IMR-90 (cell line): ENCODE measurements at regions not wholly inside any gene's neighbourhood (a gene's known extent, or its start where the extent isn't known, plus 50 kb on each side); places are given as distances from the start of the nearest gene placed in this dataset.

Experiments
- ATAC-seq: fragments of 200-7000 bp; cut with Tn5 transposase; 2 replicates; pipeline ENCODE4 v1.9.1; 2020; ENCODE audit warnings: low read depth, mild to moderate bottlenecking, moderate library complexity
- BruUV-seq: library from RNA; stranded (reverse); fragments of 400-500 nt; replicated peaks from 2 replicates; lab custom pipeline; 2021; lab: Mats Ljungman, UMichigan
- CTCF ChIA-PET: fragments of 300-600 bp; formaldehyde crosslinking; extraction: SDS; loops from one replicate; lab custom pipeline; 2021; ENCODE audit warnings: antibody characterized with exemption; lab: Yijun Ruan, JAX
- POLR2A ChIA-PET: fragments of 300-600 bp; sonication (Branson Sonifier 250); formaldehyde crosslinking; loops from one replicate; lab custom pipeline; 2022; ENCODE audit warnings: antibody characterized with exemption; ENCODE audit not compliant: unreplicated experiment; lab: Charles Lee
- DNase-seq: peaks from one replicate; pipeline ENCODE4 v3.0.0; 2013
- H2AFZ ChIP-seq: replicated peaks from 2 replicates; pipeline ENCODE3; 2013; ENCODE audit warnings: low read length, mild to moderate bottlenecking; ENCODE audit not compliant: poor library complexity
- H2AK5ac ChIP-seq: 2 replicates; pipeline ENCODE4 v1.6.1; 2013; ENCODE audit warnings: low read depth, low read length, inconsistent platforms
- H2AK9ac ChIP-seq: replicated peaks from 2 replicates; pipeline ENCODE3; 2013; ENCODE audit warnings: mild to moderate bottlenecking, low read depth, low read length, moderate library complexity; ENCODE audit not compliant: poor library complexity
- H2BK120ac ChIP-seq: 2 replicates; pipeline ENCODE4 v1.6.1; 2013; ENCODE audit warnings: low read depth, low read length, inconsistent platforms
- H2BK15ac ChIP-seq: 3 replicates; pipeline ENCODE4 v1.6.1; 2013; ENCODE audit warnings: low read depth, low read length, inconsistent platforms
- H2BK20ac ChIP-seq: 2 replicates; pipeline ENCODE4 v1.6.1; 2013; ENCODE audit warnings: low read depth, mild to moderate bottlenecking, inconsistent platforms, low read length, moderate library complexity
- H2BK5ac ChIP-seq: 2 replicates; pipeline ENCODE4 v1.6.1; 2013; ENCODE audit warnings: mild to moderate bottlenecking, low read depth, low read length, inconsistent platforms; ENCODE audit not compliant: poor library complexity, severe bottlenecking
- H3K14ac ChIP-seq: replicated peaks from 2 replicates; pipeline ENCODE4 v1.6.1; 2013; ENCODE audit warnings: low read depth, low read length, inconsistent platforms
- H3K18ac ChIP-seq: 2 replicates; pipeline ENCODE4 v1.6.1; 2013; ENCODE audit warnings: low read depth, low read length, control low read depth
- H3K23ac ChIP-seq: 2 replicates; pipeline ENCODE4 v1.6.1; 2013; ENCODE audit warnings: low read depth, low read length, inconsistent platforms
- H3K27ac ChIP-seq: 2 replicates; pipeline ENCODE4 v1.5.1; 2013; ENCODE audit warnings: mild to moderate bottlenecking, control low read depth, low read length; ENCODE audit not compliant: insufficient read depth
- H3K27me3 ChIP-seq: 2 replicates; pipeline ENCODE4 v1.6.1; 2013; ENCODE audit warnings: low read length; ENCODE audit not compliant: control insufficient read depth, insufficient read depth
- H3K36me3 ChIP-seq: 2 replicates; pipeline ENCODE4 v1.6.1; 2013; ENCODE audit warnings: low read length, mixed read lengths; ENCODE audit not compliant: control insufficient read depth, insufficient read depth
- H3K4ac ChIP-seq: 2 replicates; pipeline ENCODE4 v1.6.1; 2013; ENCODE audit warnings: low read depth, low read length, inconsistent platforms
- H3K4me1 ChIP-seq: 2 replicates; pipeline ENCODE4 v1.6.1; 2013; ENCODE audit warnings: low read length, mixed read lengths; ENCODE audit not compliant: control insufficient read depth, insufficient read depth
- H3K4me2 ChIP-seq: 2 replicates; pipeline ENCODE4 v1.6.1; 2013; ENCODE audit warnings: low read depth, mild to moderate bottlenecking, control low read depth, low read length, moderate library complexity
- H3K4me3 ChIP-seq: 2 replicates; pipeline ENCODE4 v1.5.1; 2013; ENCODE audit warnings: low read depth, mild to moderate bottlenecking, control low read depth, low read length, moderate library complexity; ENCODE audit not compliant: insufficient read depth
- H3K56ac ChIP-seq: 2 replicates; pipeline ENCODE4 v1.6.1; 2013; ENCODE audit warnings: low read length, inconsistent platforms; ENCODE audit not compliant: insufficient read depth; ENCODE audit errors: extremely low read depth
- H3K79me1 ChIP-seq, 2 experiments: 2 replicates each; pipeline ENCODE4 v1.6.1; 2013; ENCODE audit warnings: low read length in 2 of 2, inconsistent platforms in 1 of 2, low read depth in 1 of 2
- H3K9ac ChIP-seq: 2 replicates; pipeline ENCODE4 v1.6.1; 2013; ENCODE audit warnings: low read depth, low read length, control low read depth
- H3K9me1 ChIP-seq: 2 replicates; pipeline ENCODE4 v1.6.1; 2013; ENCODE audit warnings: low read length, inconsistent platforms; ENCODE audit not compliant: insufficient read depth
- H3K9me3 ChIP-seq: 2 replicates; pipeline ENCODE4 v1.6.1; 2013; ENCODE audit warnings: low read length; ENCODE audit not compliant: control insufficient read depth, insufficient read depth
- H4K20me1 ChIP-seq: 2 replicates; pipeline ENCODE4 v1.6.1; 2013; ENCODE audit warnings: low read length, inconsistent platforms; ENCODE audit not compliant: insufficient read depth
- H4K5ac ChIP-seq: 2 replicates; pipeline ENCODE4 v1.6.1; 2013; ENCODE audit warnings: mild to moderate bottlenecking, low read depth, low read length, control low read depth
- H4K8ac ChIP-seq, 2 experiments: 2 replicates each; pipeline ENCODE4 v1.6.1; 2013; ENCODE audit warnings: low read depth in 2 of 2, low read length in 2 of 2, control low read depth in 1 of 2, inconsistent platforms in 1 of 2
- H4K91ac ChIP-seq: 2 replicates; pipeline ENCODE4 v1.6.1; 2013; ENCODE audit warnings: low read depth, low read length, inconsistent platforms; ENCODE audit not compliant: insufficient read depth
- BHLHE40 ChIP-seq: fragments of 150-350 bp; IDR thresholded peaks from 2 replicates; pipeline ENCODE4 v1.6.1; 2016; ENCODE audit warnings: mild to moderate bottlenecking, low read depth, low read length
- CEBPB ChIP-seq: IDR thresholded peaks from 2 replicates; pipeline ENCODE4 v1.6.1; 2012; ENCODE audit warnings: low read depth, low read length, improper control_type of control experiment
- CHD1 ChIP-seq: IDR thresholded peaks from 2 replicates; pipeline ENCODE4 v1.6.1; 2012; ENCODE audit warnings: low read depth, low read length, improper control_type of control experiment
- FOS ChIP-seq: fragments of 150-350 bp; IDR thresholded peaks from 2 replicates; pipeline ENCODE4 v1.6.1; 2016; ENCODE audit warnings: low read depth, low read length
- MAZ ChIP-seq: IDR thresholded peaks from 2 replicates; pipeline ENCODE4 v1.6.1; 2012; ENCODE audit warnings: low read depth, mild to moderate bottlenecking, low read length, improper control_type of control experiment, moderate library complexity, borderline replicate concordance
- MXI1 ChIP-seq: IDR thresholded peaks from 2 replicates; pipeline ENCODE4 v1.6.1; 2012; ENCODE audit warnings: low read depth, mild to moderate bottlenecking, low read length, moderate library complexity, borderline replicate concordance
- NFE2L2 ChIP-seq: fragments of 150-350 bp; IDR thresholded peaks from 2 replicates; pipeline ENCODE4 v1.6.1; 2016; ENCODE audit warnings: low read depth, mild to moderate bottlenecking, low read length
- POLR2A ChIP-seq: IDR thresholded peaks from 2 replicates; pipeline ENCODE4 v1.6.1; 2012; ENCODE audit warnings: mild to moderate bottlenecking, low read depth, low read length
- RAD21 ChIP-seq: IDR thresholded peaks from 2 replicates; pipeline ENCODE4 v1.6.1; 2012; ENCODE audit warnings: low read length, improper control_type of control experiment
- RCOR1 ChIP-seq: IDR thresholded peaks from 2 replicates; pipeline ENCODE4 v1.6.1; 2012; ENCODE audit warnings: mild to moderate bottlenecking, low read length, improper control_type of control experiment; ENCODE audit not compliant: insufficient replicate concordance
- RFX5 ChIP-seq: IDR thresholded peaks from 2 replicates; pipeline ENCODE4 v1.8.0; 2012; ENCODE audit warnings: low read depth, mild to moderate bottlenecking, low read length, moderate library complexity
- SMC3 ChIP-seq: fragments of 150-350 bp; IDR thresholded peaks from 2 replicates; pipeline ENCODE4 v1.6.1; 2016; ENCODE audit warnings: low read depth, mild to moderate bottlenecking, antibody characterized with exemption, low read length, moderate library complexity
- dilution Hi-C: fragments of 300-500 bp; cut with HindIII; formaldehyde crosslinking; loops from one replicate; pipeline ENCODE4 v1.14.3; 2018; ENCODE audit warnings: low sequenced_read_pairs; ENCODE audit not compliant: unreplicated experiment
- in situ Hi-C: fragments of 300-500 bp; cut with MboI; formaldehyde crosslinking; loops from 3 replicates; pipeline ENCODE4 v1.14.3; 2019; ENCODE audit warnings: low sequenced_read_pairs, inconsistent platforms, mixed read lengths
- intact Hi-C: fragments of 100-400 bp; cut with micrococcal nuclease; formaldehyde crosslinking; loops from 2 replicates; pipeline ENCODE4 v1.10.0; 2022
- TF ChIP-seq, protein P1 (sequence below): fragments of 150-350 bp; IDR thresholded peaks from 2 replicates; pipeline ENCODE4 v1.6.1; 2017; ENCODE audit warnings: mild to moderate bottlenecking, antibody characterized with exemption, low read length, low read depth
- TF ChIP-seq, protein P2 (sequence below): conservative IDR thresholded peaks from 2 replicates; pipeline ENCODE4 v1.5.1; 2012; ENCODE audit warnings: mild to moderate bottlenecking, low read depth, low read length, improper control_type of control experiment
- TF ChIP-seq, protein P3 (sequence below): fragments of 150-350 bp; IDR thresholded peaks from 2 replicates; pipeline ENCODE4 v1.6.1; 2016; ENCODE audit warnings: low read depth, mild to moderate bottlenecking, low read length, moderate library complexity, borderline replicate concordance

DNA sequence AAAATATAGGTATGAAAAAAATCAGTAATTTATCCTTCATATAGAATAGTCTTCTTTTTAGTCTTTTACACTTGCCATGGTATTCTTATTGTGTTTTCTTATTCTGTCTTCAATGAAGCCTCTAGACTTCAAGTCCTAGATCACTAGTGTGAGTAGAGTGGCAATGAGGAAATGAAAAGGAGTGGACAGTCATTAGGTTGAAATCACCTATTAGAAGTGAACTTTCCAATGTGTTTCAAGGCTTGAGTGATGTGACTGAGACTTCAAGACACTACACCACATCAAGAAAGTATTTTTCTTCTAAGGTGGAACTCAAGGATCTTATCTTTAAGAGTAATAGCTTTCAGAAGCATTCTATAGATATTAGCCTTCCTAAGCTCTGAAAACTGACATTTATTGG, 357.8 kb upstream of the MBL2 start:
- H3K9me3 ChIP-seq: no peaks in the 10 kb centered on the region
- dilution Hi-C loops: no loop called here
- no peak for TF ChIP-seq NFE2L2
- TF ChIP-seq, protein P1, sequence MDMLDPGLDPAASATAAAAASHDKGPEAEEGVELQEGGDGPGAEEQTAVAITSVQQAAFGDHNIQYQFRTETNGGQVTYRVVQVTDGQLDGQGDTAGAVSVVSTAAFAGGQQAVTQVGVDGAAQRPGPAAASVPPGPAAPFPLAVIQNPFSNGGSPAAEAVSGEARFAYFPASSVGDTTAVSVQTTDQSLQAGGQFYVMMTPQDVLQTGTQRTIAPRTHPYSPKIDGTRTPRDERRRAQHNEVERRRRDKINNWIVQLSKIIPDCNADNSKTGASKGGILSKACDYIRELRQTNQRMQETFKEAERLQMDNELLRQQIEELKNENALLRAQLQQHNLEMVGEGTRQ: no peak
- TF ChIP-seq RCOR1: no peak
- no peak for TF ChIP-seq POLR2A
- TF ChIP-seq SMC3: no peak
- TF ChIP-seq FOS: no peak
- no peak for TF ChIP-seq MAZ
- no peak for TF ChIP-seq RFX5
- no peak for TF ChIP-seq MXI1
- no peak for TF ChIP-seq BHLHE40
- no peak for TF ChIP-seq CEBPB
- TF ChIP-seq RAD21: no peak
- TF ChIP-seq, protein P2, sequence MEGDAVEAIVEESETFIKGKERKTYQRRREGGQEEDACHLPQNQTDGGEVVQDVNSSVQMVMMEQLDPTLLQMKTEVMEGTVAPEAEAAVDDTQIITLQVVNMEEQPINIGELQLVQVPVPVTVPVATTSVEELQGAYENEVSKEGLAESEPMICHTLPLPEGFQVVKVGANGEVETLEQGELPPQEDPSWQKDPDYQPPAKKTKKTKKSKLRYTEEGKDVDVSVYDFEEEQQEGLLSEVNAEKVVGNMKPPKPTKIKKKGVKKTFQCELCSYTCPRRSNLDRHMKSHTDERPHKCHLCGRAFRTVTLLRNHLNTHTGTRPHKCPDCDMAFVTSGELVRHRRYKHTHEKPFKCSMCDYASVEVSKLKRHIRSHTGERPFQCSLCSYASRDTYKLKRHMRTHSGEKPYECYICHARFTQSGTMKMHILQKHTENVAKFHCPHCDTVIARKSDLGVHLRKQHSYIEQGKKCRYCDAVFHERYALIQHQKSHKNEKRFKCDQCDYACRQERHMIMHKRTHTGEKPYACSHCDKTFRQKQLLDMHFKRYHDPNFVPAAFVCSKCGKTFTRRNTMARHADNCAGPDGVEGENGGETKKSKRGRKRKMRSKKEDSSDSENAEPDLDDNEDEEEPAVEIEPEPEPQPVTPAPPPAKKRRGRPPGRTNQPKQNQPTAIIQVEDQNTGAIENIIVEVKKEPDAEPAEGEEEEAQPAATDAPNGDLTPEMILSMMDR: no peak
- TF ChIP-seq, protein P3, sequence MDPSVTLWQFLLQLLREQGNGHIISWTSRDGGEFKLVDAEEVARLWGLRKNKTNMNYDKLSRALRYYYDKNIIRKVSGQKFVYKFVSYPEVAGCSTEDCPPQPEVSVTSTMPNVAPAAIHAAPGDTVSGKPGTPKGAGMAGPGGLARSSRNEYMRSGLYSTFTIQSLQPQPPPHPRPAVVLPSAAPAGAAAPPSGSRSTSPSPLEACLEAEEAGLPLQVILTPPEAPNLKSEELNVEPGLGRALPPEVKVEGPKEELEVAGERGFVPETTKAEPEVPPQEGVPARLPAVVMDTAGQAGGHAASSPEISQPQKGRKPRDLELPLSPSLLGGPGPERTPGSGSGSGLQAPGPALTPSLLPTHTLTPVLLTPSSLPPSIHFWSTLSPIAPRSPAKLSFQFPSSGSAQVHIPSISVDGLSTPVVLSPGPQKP: no peak
- no peak for TF ChIP-seq CHD1

More for the DNA sequence above, 357.8 kb upstream of the MBL2 start:
- Histone ChIP-seq H2AK5ac (no peak overlapping the region), H3K79me1 (no peaks in the 10 kb centered on the region), H2AFZ (no peak overlapping the region), H3K4me2 (no peak overlapping the region), H3K18ac (no peak overlapping the region), H3K4ac (no peak overlapping the region), H2BK5ac (no peak overlapping the region), H3K56ac (no peak overlapping the region), H3K4me3 (no peak overlapping the region), H4K20me1 (no peaks in the 10 kb centered on the region), H3K9ac (no peak overlapping the region), H3K23ac (no peak overlapping the region), H3K27ac (no peak overlapping the region), H3K14ac (no peak overlapping the region), H3K4me1 (no peaks in the 10 kb centered on the region), H2BK20ac (no peak overlapping the region), H3K27me3 (no peaks in the 10 kb centered on the region), H2BK15ac (no peak overlapping the region), H4K8ac (no peak overlapping the region), H3K36me3 (no peaks in the 10 kb centered on the region), H4K5ac (no peak overlapping the region), H2BK120ac (no peak overlapping the region), H3K9me1 (no peaks in the 10 kb centered on the region), H4K91ac (no peak overlapping the region), H2AK9ac (no peak overlapping the region)
- ChIA-PET POLR2A (no interaction called here), CTCF (no interaction called here)
- no TSS peak for BruUV-seq
- in situ Hi-C loops (no loop called here), intact Hi-C loops (no loop called here)
- DNase-seq (no peak), ATAC-seq (no peak)
